ENCODE measurements at regions not wholly inside any gene's neighbourhood (a gene's known extent, or its start where the extent isn't known, plus 50 kb on each side); places are given as distances from the start of the nearest gene placed in this dataset.
"Not testable (repeated sequence)": the region's sequence is repeated elsewhere in the genome, so short reads cannot be mapped to it uniquely, and the experiment has no call there.

GRCh38 chr3:94787734-94788270 lies 724.9 kb downstream of the NSUN3 start:
- TF ChIP-seq CTCF (IDR thresholded peaks at IDR 0.05; ENCODE audit: low read depth, low read length), result no peak
- H3K4me3 ChIP-seq (replicated peaks in 1 of 2; ENCODE audit: low read depth in 2 of 2, low read length in 2 of 2), result no peak overlapping the region
- no peak for DNase-seq (ENCODE audit: low read depth in 2 of 2)

GRCh38 chr3:94794563-94794962 lies 731.7 kb downstream of the NSUN3 start:
- TF ChIP-seq CTCF (IDR thresholded peaks at IDR 0.05; ENCODE audit: low read depth, low read length), result no peak
- no peak for DNase-seq (ENCODE audit: low read depth in 2 of 2)
- no peak overlapping the region for H3K4me3 ChIP-seq (replicated peaks in 1 of 2; ENCODE audit: low read depth in 2 of 2, low read length in 2 of 2)

GRCh38 chr3:94799420-94800060 lies 736.7 kb downstream of the NSUN3 start:
- H3K4me3 ChIP-seq (replicated peaks in 1 of 2; ENCODE audit: low read depth in 2 of 2, low read length in 2 of 2), result no peak overlapping the region
- no peak for TF ChIP-seq CTCF (IDR thresholded peaks at IDR 0.05; ENCODE audit: low read depth, low read length)
- no peak for DNase-seq (ENCODE audit: low read depth in 2 of 2)

- TF ChIP-seq CTCF (IDR thresholded peaks at IDR 0.05; ENCODE audit: low read depth, low read length), result no peak
- no peak overlapping the region for H3K4me3 ChIP-seq (replicated peaks in 1 of 2; ENCODE audit: low read depth in 2 of 2, low read length in 2 of 2)
- DNase-seq (ENCODE audit: low read depth in 2 of 2), result no peak
These were observed 749.0 kb downstream of the NSUN3 start for GRCh38 chr3:94811836-94812235.

- DNase-seq (ENCODE audit: low read depth in 2 of 2), result no peak
- TF ChIP-seq CTCF (IDR thresholded peaks at IDR 0.05; ENCODE audit: low read depth, low read length), result no peak
- no peak overlapping the region for H3K4me3 ChIP-seq (replicated peaks in 1 of 2; ENCODE audit: low read depth in 2 of 2, low read length in 2 of 2)
These were observed 758.4 kb downstream of the NSUN3 start for GRCh38 chr3:94821241-94821640.

GRCh38 chr3:94822298-94822697 lies 759.4 kb downstream of the NSUN3 start:
- no peak for DNase-seq (ENCODE audit: low read depth in 2 of 2)
- TF ChIP-seq CTCF (IDR thresholded peaks at IDR 0.05; ENCODE audit: low read depth, low read length), result no peak
- H3K4me3 ChIP-seq (replicated peaks in 1 of 2; ENCODE audit: low read depth in 2 of 2, low read length in 2 of 2), result no peak overlapping the region

GRCh38 chr3:94846251-94846650 lies 783.4 kb downstream of the NSUN3 start:
- H3K4me3 ChIP-seq (replicated peaks in 1 of 2; ENCODE audit: low read depth in 2 of 2, low read length in 2 of 2); DNase-seq (ENCODE audit: low read depth in 2 of 2): not testable (repeated sequence)

All from cardiac fibroblast (primary cell).